B cell (primary cell): ENCODE measurements at regions not wholly inside any gene's neighbourhood (a gene's known extent, or its start where the extent isn't known, plus 50 kb on each side); places are given as distances from the start of the nearest gene placed in this dataset.
A peak's percentile ranks its signal among the peaks of the same experiment; 100 is the strongest.

Experiments
- ATAC-seq: fragments of 200-7000 bp; cut with Tn5 transposase; one replicate; pipeline ENCODE4 v1.10.0; 2021; ENCODE audit warnings: low read depth, mild to moderate bottlenecking, moderate number of reproducible peaks, moderate library complexity
- CTCF ChIA-PET: fragments of 350-600 bp; sonication (Branson Sonifier 250); formaldehyde crosslinking; loops from one replicate; lab custom pipeline; 2021; ENCODE audit warnings: antibody characterized with exemption, inconsistent platforms; lab: Charles Lee
- POLR2A ChIA-PET: fragments of 350-600 bp; sonication (Branson Sonifier 250); formaldehyde crosslinking; loops from one replicate; lab custom pipeline; 2021; ENCODE audit warnings: antibody characterized with exemption; lab: Charles Lee
- DNase-seq: peaks from one replicate; pipeline ENCODE4 v3.0.0; 2013
- H2AFZ ChIP-seq: 2 replicates; pipeline ENCODE4 v1.6.1; 2012; ENCODE audit warnings: mild to moderate bottlenecking, low read depth, low read length; ENCODE audit not compliant: insufficient read depth, poor library complexity, severe bottlenecking
- H3K27ac ChIP-seq, 2 donors: 1 replicate in 1 of 2; 2 replicates in 1 of 2; pipeline ENCODE4 v1.5.1; 2012 to 2013; ENCODE audit warnings: low read length in 2 of 2, mild to moderate bottlenecking in 2 of 2, moderate library complexity in 1 of 2
- H3K27me3 ChIP-seq, 4 experiments: fragments of 200-600 bp in 1 of 4; sonication (generic) in 1 of 4; replicated peaks in 1 of 4; 1 replicate in 2 of 4; 2 replicates in 2 of 4; pipeline versions ENCODE4 v1.6.1 to v1.7.0; 2013 to 2016; ENCODE audit warnings: low read length in 3 of 4, mild to moderate bottlenecking in 2 of 4, mixed read lengths in 1 of 4, moderate library complexity in 1 of 4; ENCODE audit not compliant: insufficient read depth in 4 of 4, control insufficient read depth in 3 of 4; ENCODE audit errors: control extremely low read depth in 1 of 4
- H3K36me3 ChIP-seq, 2 experiments: replicated peaks in 1 of 2; 1 replicate in 1 of 2; 2 replicates in 1 of 2; pipeline versions ENCODE4 v1.6.1 to v1.7.1; 2013; ENCODE audit warnings: low read length in 1 of 2; ENCODE audit not compliant: insufficient read depth in 2 of 2, control insufficient read depth in 1 of 2; ENCODE audit errors: control extremely low read depth in 1 of 2, extremely low read depth in 1 of 2
- H3K4me1 ChIP-seq, 2 donors: fragments of 200-600 bp in 1 of 2; sonication (generic) in 1 of 2; 1 replicate in 1 of 2; 2 replicates in 1 of 2; pipeline versions ENCODE4 v1.5.1 to v1.6.1; 2013 to 2017; ENCODE audit warnings: low read length in 2 of 2; ENCODE audit not compliant: control insufficient read depth in 2 of 2, insufficient read depth in 2 of 2
- H3K4me2 ChIP-seq: replicated peaks from 2 replicates; pipeline ENCODE3; 2012; ENCODE audit warnings: mild to moderate bottlenecking, low read depth, low read length; ENCODE audit not compliant: poor library complexity, severe bottlenecking
- H3K4me3 ChIP-seq, 5 experiments: fragments of 200-600 bp in 1 of 5; sonication (generic) in 1 of 5; 1 replicate in 3 of 5; 2 replicates in 2 of 5; pipeline versions ENCODE4 v1.5.1 to v1.7.0; 2011 to 2016; ENCODE audit warnings: low read length in 4 of 5, mild to moderate bottlenecking in 4 of 5, low read depth in 2 of 5, control low read depth in 1 of 5, moderate library complexity in 1 of 5; ENCODE audit not compliant: insufficient read depth in 1 of 5; ENCODE audit errors: control extremely low read depth in 1 of 5, extremely low read depth in 1 of 5
- H3K79me2 ChIP-seq: fragments of 200-600 bp; sonication (generic); one replicate; pipeline ENCODE4 v1.6.0; 2016; ENCODE audit warnings: low read length; ENCODE audit not compliant: control insufficient read depth, insufficient read depth
- H3K9ac ChIP-seq: fragments of 200-600 bp; sonication (generic); 2 replicates; pipeline ENCODE4 v1.6.1; 2017; ENCODE audit warnings: mild to moderate bottlenecking, low read length, moderate library complexity
- H3K9me3 ChIP-seq, 3 donors: one replicate each; pipeline versions ENCODE4 v1.6.1 to v1.7.1; 2013; ENCODE audit warnings: low read length in 2 of 3; ENCODE audit not compliant: control insufficient read depth in 2 of 3, insufficient read depth in 1 of 3; ENCODE audit errors: control extremely low read depth in 1 of 3
- H4K20me1 ChIP-seq: 2 replicates; pipeline ENCODE4 v1.6.0; 2012; ENCODE audit warnings: mild to moderate bottlenecking, low read length; ENCODE audit not compliant: insufficient read depth, control insufficient read depth, poor library complexity, severe bottlenecking
- H3K27ac Mint-ChIP-seq: one replicate; pipeline ENCODE4 v1.8.0; 2021; ENCODE audit warnings: mixed read lengths
- H3K27me3 Mint-ChIP-seq: one replicate; pipeline ENCODE4 v1.8.0; 2021; ENCODE audit warnings: mixed read lengths
- H3K4me1 Mint-ChIP-seq: one replicate; pipeline ENCODE4 v1.8.0; 2021; ENCODE audit warnings: mixed read lengths
- H3K4me3 Mint-ChIP-seq: one replicate; pipeline ENCODE4 v1.8.0; 2021; ENCODE audit warnings: mixed read lengths
- H3K9me3 Mint-ChIP-seq: one replicate; pipeline ENCODE4 v1.8.0; 2022; ENCODE audit warnings: mixed read lengths; ENCODE audit not compliant: insufficient read depth
- EZH2 ChIP-seq: IDR thresholded peaks from 2 replicates; pipeline ENCODE4 v1.6.1; 2012; ENCODE audit warnings: borderline replicate concordance, low read depth, mild to moderate bottlenecking, moderate library complexity, low read length; ENCODE audit not compliant: insufficient read depth, poor library complexity, severe bottlenecking
- WGBS: methylation state at CpG from one replicate; pipeline ENCODE4 v1.1.5; 2013; ENCODE audit warnings: missing lambda C conversion rate; ENCODE audit not compliant: insufficient coverage; 5-methylcytosine and 5-hydroxymethylcytosine counted together
- intact Hi-C: fragments of 100-400 bp; cut with micrococcal nuclease; formaldehyde crosslinking; loops from one replicate; pipeline ENCODE4 v1.10.0; 2022
- TF ChIP-seq, protein P1 (sequence below): fragments of 200-600 bp; IDR thresholded peaks from one replicate; pipeline ENCODE4 v1.8.0; 2022; ENCODE audit warnings: antibody characterized with exemption, mild to moderate bottlenecking

GRCh38 chrX:15913146-15913545, 58.5 kb upstream of the AP1S2 start:
- intact Hi-C loops, result no loop called here
- no peak overlapping the region for H3K4me3 Mint-ChIP-seq

GRCh38 chrX:15911734-15912550, 57.3 kb upstream of the AP1S2 start:
- ATAC-seq, result no peak
- CTCF ChIA-PET, result no interaction called here
- Histone ChIP-seq H3K27ac (no peak overlapping the region), H3K36me3 (no peaks in the 10 kb centered on the region), H4K20me1 (no peaks in the 10 kb centered on the region), H3K9me3 (no peaks in the 10 kb centered on the region), H3K79me2 (no peaks in the 10 kb centered on the region), H3K4me2 (no peak overlapping the region), H3K27me3 (no peaks in the 10 kb centered on the region), H3K4me3 (no peak overlapping the region), H3K4me1 (peaks cover 13% of the 10 kb centered on the region in 2 donors), H2AFZ (no peak overlapping the region), H3K9ac (no peak overlapping the region)
- Mint-ChIP-seq H3K9me3 (no peaks in the 10 kb centered on the region), H3K4me3 (no peak overlapping the region), H3K4me1 (peaks cover 20% of the 10 kb centered on the region), H3K27ac (no peak overlapping the region), H3K27me3 (no peaks in the 10 kb centered on the region)
- intact Hi-C loops, result no loop called here
- no CpG with 5 or more reads among the region's 4 CpGs for WGBS
- POLR2A ChIA-PET, result no interaction called here
- peak; percentile 21 for DNase-seq
- TF ChIP-seq, protein P1, sequence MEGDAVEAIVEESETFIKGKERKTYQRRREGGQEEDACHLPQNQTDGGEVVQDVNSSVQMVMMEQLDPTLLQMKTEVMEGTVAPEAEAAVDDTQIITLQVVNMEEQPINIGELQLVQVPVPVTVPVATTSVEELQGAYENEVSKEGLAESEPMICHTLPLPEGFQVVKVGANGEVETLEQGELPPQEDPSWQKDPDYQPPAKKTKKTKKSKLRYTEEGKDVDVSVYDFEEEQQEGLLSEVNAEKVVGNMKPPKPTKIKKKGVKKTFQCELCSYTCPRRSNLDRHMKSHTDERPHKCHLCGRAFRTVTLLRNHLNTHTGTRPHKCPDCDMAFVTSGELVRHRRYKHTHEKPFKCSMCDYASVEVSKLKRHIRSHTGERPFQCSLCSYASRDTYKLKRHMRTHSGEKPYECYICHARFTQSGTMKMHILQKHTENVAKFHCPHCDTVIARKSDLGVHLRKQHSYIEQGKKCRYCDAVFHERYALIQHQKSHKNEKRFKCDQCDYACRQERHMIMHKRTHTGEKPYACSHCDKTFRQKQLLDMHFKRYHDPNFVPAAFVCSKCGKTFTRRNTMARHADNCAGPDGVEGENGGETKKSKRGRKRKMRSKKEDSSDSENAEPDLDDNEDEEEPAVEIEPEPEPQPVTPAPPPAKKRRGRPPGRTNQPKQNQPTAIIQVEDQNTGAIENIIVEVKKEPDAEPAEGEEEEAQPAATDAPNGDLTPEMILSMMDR, result no peak
- TF ChIP-seq EZH2, result no peak

More at GRCh38 chrX:15913146-15913545, 58.5 kb upstream of the AP1S2 start:
- Mint-ChIP-seq H3K27me3 (no peaks in the 10 kb centered on the region), H3K4me1 (peaks cover 20% of the 10 kb centered on the region), H3K27ac (no peak overlapping the region), H3K9me3 (no peaks in the 10 kb centered on the region)
- Histone ChIP-seq H3K79me2 (no peaks in the 10 kb centered on the region), H3K36me3 (no peaks in the 10 kb centered on the region), H3K4me3 (no peak overlapping the region), H2AFZ (no peak overlapping the region), H3K4me2 (no peak overlapping the region), H3K9ac (no peak overlapping the region), H3K4me1 (peaks cover 13% of the 10 kb centered on the region in 2 donors), H3K27ac (no peak overlapping the region), H3K9me3 (no peaks in the 10 kb centered on the region), H3K27me3 (no peaks in the 10 kb centered on the region), H4K20me1 (no peaks in the 10 kb centered on the region)
- no CpG with 5 or more reads among the region's 1 CpG for WGBS
- POLR2A ChIA-PET, result no interaction called here
- CTCF ChIA-PET, result no interaction called here
- no peak for ATAC-seq
- no peak for DNase-seq
- no peak for TF ChIP-seq EZH2
- TF ChIP-seq, protein P1, result no peak
